Lower leg skin (tissue), 4 donors: ENCODE measurements at regions not wholly inside any gene's neighbourhood (a gene's known extent, or its start where the extent isn't known, plus 50 kb on each side); places are given as distances from the start of the nearest gene placed in this dataset.

Experiments
- DNase-seq, 2 donors: peaks; one replicate each; pipeline ENCODE4 v3.0.0-alpha.2; 2019; ENCODE audit warnings: low spot score in 2 of 2
- H3K4me3 ChIP-seq: fragments of 200-600 bp; sonication (generic); 2 replicates; pipeline ENCODE4 v1.5.1; 2017; ENCODE audit warnings: mild to moderate bottlenecking, low read depth; ENCODE audit not compliant: poor library complexity, severe bottlenecking
- POLR2A ChIP-seq, 2 donors: fragments of 450-650 bp; IDR thresholded peaks; one replicate each; pipeline ENCODE4 v1.6.1; 2016 to 2017; ENCODE audit warnings: antibody characterized with exemption in 2 of 2, mild to moderate bottlenecking in 1 of 2, moderate library complexity in 1 of 2
- WGBS, 2 donors: methylation state at CpG; one replicate each; pipeline ENCODE4 v1.1.5; 2018; 5-methylcytosine and 5-hydroxymethylcytosine counted together
- intact Hi-C: fragments of 100-400 bp; cut with DNase I; formaldehyde crosslinking; loops from one replicate; pipeline ENCODE4 v1.15.0; 2023; ENCODE audit warnings: low total_unique reads
- TF ChIP-seq, protein P1 (sequence below), 3 donors: fragments of 450-650 bp; IDR thresholded peaks; one replicate each; pipeline ENCODE4 v1.5.1; 2016; ENCODE audit warnings: antibody characterized with exemption in 3 of 3, mild to moderate bottlenecking in 3 of 3, moderate library complexity in 2 of 3

DNA sequence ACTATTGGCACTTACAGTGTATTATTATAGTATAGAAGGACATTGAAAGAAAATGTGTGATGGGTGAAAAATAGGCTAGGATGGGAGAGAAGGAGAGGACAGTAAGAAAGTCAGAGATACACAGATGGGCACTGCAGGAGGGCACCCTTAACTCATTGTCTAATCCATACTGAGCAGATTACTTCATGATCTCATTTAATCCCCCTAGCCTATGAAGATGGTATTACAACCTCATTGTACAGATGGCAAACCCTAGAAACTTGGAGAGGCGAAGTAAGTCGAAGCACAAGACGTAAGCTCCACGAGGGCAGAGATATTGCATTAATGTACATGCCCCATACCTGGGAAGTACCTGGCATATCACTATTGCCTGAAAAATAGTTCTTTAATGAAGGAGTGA lies 346.9 kb upstream of the DAB1 start:
- H3K4me3 ChIP-seq, result no peak overlapping the region
- TF ChIP-seq POLR2A (IDR thresholded peaks at IDR 0.05), result no peak
- TF ChIP-seq, protein P1, sequence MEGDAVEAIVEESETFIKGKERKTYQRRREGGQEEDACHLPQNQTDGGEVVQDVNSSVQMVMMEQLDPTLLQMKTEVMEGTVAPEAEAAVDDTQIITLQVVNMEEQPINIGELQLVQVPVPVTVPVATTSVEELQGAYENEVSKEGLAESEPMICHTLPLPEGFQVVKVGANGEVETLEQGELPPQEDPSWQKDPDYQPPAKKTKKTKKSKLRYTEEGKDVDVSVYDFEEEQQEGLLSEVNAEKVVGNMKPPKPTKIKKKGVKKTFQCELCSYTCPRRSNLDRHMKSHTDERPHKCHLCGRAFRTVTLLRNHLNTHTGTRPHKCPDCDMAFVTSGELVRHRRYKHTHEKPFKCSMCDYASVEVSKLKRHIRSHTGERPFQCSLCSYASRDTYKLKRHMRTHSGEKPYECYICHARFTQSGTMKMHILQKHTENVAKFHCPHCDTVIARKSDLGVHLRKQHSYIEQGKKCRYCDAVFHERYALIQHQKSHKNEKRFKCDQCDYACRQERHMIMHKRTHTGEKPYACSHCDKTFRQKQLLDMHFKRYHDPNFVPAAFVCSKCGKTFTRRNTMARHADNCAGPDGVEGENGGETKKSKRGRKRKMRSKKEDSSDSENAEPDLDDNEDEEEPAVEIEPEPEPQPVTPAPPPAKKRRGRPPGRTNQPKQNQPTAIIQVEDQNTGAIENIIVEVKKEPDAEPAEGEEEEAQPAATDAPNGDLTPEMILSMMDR (IDR thresholded peaks at IDR 0.05), result no peak
- DNase-seq, result no peak
- 85 to 89% methylated on average over 4 of the region's 4 CpGs for WGBS, 2 donors
- intact Hi-C loops, result no loop called here

DNA sequence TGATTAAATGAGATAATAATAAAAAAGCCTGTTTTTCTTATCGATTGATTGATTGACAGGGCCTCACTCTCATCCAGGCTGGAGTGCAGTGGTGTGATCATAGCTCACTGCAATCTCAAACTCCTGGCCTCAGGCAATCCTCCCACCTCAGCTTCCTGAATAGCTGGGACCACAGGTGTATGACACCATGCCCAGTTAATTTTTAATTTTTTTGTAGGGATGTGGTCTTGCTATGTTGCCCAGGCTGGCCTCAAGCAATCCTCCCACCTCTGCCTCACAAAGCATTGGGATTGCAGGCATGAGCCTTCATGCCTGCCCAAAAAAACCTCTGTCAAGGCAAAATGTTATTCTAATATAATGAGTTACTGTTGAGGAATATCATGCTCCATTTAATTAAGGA lies 346.4 kb upstream of the DAB1 start:
- H3K4me3 ChIP-seq, result no peak overlapping the region
- intact Hi-C loops, result no loop called here
- no peak for DNase-seq
- TF ChIP-seq, protein P1 (IDR thresholded peaks at IDR 0.05), result no peak
- TF ChIP-seq POLR2A (IDR thresholded peaks at IDR 0.05), result no peak
- 80 to 85% methylated on average over 1 of the region's 1 CpG for WGBS, 2 donors

DNA sequence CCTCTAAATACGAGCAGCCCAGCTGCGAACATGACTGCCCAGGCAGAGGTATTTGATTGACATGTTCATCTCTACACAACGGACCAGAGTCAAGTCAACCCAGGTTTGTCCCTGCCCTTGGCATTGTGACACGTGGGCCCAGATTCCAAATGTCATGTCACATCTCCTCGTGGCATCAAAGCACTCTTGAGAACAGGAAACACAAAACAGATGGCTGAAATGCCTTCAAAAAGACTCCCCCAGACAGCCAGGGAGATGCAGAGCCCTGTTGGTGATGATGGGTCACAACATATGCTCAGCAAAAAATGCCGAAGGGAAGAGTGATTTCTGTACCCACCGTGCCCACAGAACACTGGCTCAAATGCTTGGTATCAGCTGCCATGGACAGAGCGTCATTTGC lies 337.8 kb upstream of the DAB1 start:
- intact Hi-C loops, result no loop called here
- 39 to 42% methylated on average over 8 of the region's 8 CpGs for WGBS, 2 donors
- TF ChIP-seq, protein P1 (IDR thresholded peaks at IDR 0.05), result no peak
- no peak for TF ChIP-seq POLR2A (IDR thresholded peaks at IDR 0.05)
- no peak for DNase-seq
- no peak overlapping the region for H3K4me3 ChIP-seq

DNA sequence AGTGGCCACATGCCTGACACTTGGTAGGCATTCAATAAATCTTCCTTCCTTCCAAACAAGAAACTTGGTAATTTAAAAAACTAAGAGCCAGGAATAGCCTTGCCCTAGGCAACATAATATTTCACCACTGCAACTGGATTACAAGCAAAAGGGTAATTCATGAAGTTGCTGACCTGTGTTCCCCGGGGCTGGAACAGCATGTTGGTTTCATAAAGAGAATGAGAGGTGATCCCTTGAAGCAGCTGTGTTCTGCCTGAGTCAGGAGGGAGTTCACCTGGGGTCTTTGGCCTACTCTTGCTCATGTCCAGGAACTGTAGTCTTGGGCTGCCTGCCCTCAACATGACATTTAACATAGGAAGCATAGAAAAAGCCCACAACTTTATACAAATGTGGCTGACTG lies 329.0 kb upstream of the DAB1 start:
- no peak overlapping the region for H3K4me3 ChIP-seq
- TF ChIP-seq, protein P1 (IDR thresholded peaks at IDR 0.05), result no peak
- TF ChIP-seq POLR2A (IDR thresholded peaks at IDR 0.05), result no peak
- no peak for DNase-seq
- intact Hi-C loops, result no loop called here
- 37 to 54% methylated on average over 1 of the region's 1 CpG for WGBS, 2 donors

DNA sequence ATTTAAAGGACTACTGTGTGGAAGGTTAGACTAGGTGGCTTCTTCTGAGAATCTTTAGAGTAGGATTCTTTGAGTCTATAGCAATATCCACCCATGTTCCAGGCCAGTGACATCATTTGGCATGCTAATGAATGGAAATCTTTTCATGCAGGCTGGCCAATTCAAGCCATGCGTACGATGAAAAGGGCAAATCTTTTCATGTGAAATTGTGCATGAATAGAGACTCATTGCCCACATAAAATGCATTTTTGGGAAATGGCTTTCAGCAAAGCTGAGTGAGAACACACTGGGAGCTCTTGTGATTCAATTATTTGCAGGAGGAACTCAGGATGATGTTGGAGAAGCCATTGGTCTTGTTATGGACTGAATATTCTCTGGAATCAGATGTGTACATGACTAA lies 324.9 kb upstream of the DAB1 start:
- no peak for DNase-seq
- no peak overlapping the region for H3K4me3 ChIP-seq
- WGBS, 2 donors, result 75 to 79% methylated on average over 2 of the region's 2 CpGs
- intact Hi-C loops, result no loop called here
- TF ChIP-seq, protein P1 (IDR thresholded peaks at IDR 0.05), result no peak
- no peak for TF ChIP-seq POLR2A (IDR thresholded peaks at IDR 0.05)

DNA sequence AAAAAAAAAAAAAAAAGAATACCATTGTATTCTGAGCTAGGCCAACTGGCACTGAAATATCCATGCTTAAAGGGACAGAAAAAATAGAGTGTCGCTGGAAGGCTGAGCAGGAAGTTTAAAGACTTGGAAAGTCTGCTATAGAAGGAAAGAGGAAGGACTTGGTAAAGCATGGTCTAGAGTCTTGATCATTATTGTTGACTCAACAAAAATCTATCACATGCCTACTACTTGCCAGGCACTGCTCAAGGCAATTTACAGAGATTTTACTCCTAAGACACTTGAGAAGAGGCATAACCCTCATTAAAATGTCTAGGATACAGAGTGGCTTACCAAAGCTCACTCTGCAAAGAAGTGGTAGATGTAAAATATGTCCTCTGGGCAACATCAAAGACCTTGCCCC lies 324.0 kb upstream of the DAB1 start:
- 93 to 95% methylated on average over 1 of the region's 1 CpG for WGBS, 2 donors
- no peak for TF ChIP-seq POLR2A (IDR thresholded peaks at IDR 0.05)
- TF ChIP-seq, protein P1 (IDR thresholded peaks at IDR 0.05), result no peak
- intact Hi-C loops, result no loop called here
- no peak for DNase-seq
- no peak overlapping the region for H3K4me3 ChIP-seq
